GM21529 (cell line): ENCODE measurements at regions not wholly inside any gene's neighbourhood (a gene's known extent, or its start where the extent isn't known, plus 50 kb on each side); places are given as distances from the start of the nearest gene placed in this dataset.
"Not testable (repeated sequence)": the region's sequence is repeated elsewhere in the genome, so short reads cannot be mapped to it uniquely, and the experiment has no call there.

Source experiments
- ATAC-seq: cut with Tn5 transposase; IDR thresholded peaks from one replicate; pipeline ENCODE4 v1.9.1; 2021; ENCODE audit not compliant: unreplicated experiment

- no peak for ATAC-seq
Measured at GRCh38 chr10:2214092-2214491, 476.8 kb upstream of the ADARB2 start.

GRCh38 chr10:2212244-2212834, 475.0 kb upstream of the ADARB2 start:
- ATAC-seq = no peak

DNA sequence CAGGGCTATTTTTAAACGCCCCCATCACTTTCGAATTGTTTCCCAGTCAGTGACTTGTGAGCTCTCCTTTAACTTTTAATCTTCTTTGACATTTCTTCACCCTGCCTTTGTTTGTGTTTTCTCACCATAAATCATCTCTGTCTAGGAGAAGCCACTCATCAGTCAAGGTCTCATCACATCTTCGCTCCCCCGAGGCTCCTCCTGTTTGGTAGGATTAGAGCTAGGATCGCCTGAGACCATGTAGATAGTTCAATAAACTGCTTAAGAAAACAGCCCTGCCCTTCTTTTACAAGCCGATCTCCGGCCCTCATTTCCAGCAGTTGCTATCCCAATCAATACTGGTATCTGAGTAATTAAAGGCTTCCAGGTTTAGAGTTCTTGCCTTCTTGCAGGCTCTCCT, 472.8 kb upstream of the ADARB2 start:
- ATAC-seq = no peak

- no peak for ATAC-seq
Measured at GRCh38 chr10:2208106-2208505, 470.8 kb upstream of the ADARB2 start.

- ATAC-seq = no peak
Measured at GRCh38 chr10:2207246-2207922, 470.1 kb upstream of the ADARB2 start.

DNA sequence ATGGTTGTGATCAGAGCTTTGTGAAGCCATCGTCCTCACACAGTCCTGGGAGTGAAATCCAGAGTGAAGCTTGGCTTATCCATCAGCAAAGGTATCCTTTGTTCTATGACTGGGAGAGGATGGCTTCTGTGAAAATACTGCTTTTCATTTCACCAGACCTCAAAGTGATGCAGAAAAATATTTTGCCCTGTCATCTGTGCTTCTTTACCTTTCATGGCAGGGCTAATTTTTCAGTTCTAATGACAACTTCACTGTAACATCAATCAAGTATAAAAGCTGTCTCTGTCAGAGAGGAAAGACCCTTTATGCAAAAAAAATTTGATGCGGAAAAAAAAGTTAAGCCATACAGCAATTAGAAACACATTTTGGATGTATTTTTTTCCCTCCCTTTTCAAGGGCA, 468.1 kb upstream of the ADARB2 start:
- no peak for ATAC-seq

- ATAC-seq = no peak
Measured at GRCh38 chr10:2202401-2202800, 465.1 kb upstream of the ADARB2 start.

- ATAC-seq = no peak
Measured at GRCh38 chr10:2201534-2202099, 464.3 kb upstream of the ADARB2 start.

GRCh38 chr10:2197663-2198062, 460.3 kb upstream of the ADARB2 start:
- ATAC-seq = no peak

GRCh38 chr10:2196272-2196671, 458.9 kb upstream of the ADARB2 start:
- no peak for ATAC-seq

DNA sequence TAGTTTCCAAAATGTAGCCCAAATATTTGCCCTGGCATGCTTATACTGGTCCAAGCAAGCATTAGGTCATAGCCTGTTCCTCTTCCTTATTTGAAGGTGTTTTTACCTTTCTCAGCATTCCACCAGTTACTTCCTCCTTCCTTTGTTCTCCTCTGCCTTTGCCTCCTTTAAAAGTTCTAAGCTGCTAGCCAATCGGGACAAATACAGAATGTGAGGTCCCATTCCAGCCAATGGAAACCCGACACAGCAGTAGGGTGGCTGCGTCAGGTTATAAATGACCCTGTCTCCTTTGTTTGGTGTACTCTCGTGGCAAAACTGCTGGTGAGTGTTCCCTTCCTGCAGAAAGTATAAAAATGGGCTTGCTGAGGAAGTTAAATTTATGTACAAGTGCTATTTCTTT, 452.0 kb upstream of the ADARB2 start:
- not testable (repeated sequence) for ATAC-seq

DNA sequence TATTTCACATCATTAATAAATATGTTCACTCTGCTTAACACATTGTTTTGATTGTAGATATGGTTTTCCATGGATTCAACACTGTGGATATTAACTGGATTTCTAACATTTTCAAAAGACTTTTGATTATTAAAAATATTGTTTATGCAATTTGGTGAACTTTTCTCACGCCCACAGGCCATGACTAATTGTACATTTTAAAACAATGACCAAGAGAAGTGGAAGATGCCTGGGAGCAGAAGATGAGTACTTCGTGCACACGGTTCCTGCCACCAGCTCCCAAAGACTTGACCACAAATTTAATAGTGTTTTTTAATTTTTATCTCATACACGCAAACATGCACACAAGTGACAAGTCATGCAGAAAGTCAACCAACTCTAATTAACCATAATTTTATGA, 451.0 kb upstream of the ADARB2 start:
- no peak for ATAC-seq

GRCh38 chr10:2173327-2173726, 436.0 kb upstream of the ADARB2 start:
- ATAC-seq = no peak

GRCh38 chr10:2165771-2166460, 428.6 kb upstream of the ADARB2 start:
- ATAC-seq = no peak

DNA sequence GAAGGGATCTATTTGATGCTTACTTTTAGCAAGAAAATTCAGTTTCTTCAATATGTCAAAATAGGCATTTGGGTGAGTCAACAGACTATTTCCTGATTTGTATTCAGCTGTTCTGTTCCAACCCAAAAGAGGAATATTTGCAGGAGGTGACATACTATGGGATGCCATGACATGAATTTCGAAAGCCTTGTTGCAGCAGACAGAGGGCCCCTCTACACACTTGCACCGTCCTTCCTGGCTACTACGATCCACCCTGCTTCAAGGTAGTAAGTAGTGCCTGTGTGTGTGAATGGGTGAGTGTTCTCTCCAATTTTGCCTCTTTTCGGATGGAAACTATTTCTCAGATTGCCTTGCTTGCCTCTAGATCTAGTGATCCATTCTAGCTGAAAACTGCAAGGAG, 413.0 kb upstream of the ADARB2 start:
- no peak for ATAC-seq

GRCh38 chr10:2145926-2146478, 408.7 kb upstream of the ADARB2 start:
- no peak for ATAC-seq

DNA sequence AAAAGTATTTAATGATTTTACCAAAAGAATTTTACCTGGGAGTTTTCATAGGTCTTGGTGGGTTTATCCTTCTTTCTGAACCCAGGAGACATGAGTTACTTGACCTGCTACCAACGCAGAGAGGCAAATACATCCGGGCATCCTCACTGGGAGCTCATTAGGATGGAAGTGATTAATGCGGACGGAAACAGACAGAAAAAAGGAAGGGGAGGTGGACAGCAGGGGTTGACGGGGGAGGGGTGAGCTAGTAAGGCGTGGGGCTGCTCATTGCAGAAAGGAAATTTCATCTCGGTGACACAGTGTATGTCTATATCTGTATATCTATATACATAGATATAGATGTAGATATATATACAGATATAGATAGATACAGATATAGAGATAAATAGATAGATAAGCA, 408.2 kb upstream of the ADARB2 start:
- no peak for ATAC-seq

- ATAC-seq = no peak
Measured at GRCh38 chr10:2144584-2144983, 407.3 kb upstream of the ADARB2 start.

GRCh38 chr10:2143213-2143835, 406.0 kb upstream of the ADARB2 start:
- no peak for ATAC-seq

GRCh38 chr10:2139746-2140145, 402.4 kb upstream of the ADARB2 start:
- ATAC-seq = no peak

DNA sequence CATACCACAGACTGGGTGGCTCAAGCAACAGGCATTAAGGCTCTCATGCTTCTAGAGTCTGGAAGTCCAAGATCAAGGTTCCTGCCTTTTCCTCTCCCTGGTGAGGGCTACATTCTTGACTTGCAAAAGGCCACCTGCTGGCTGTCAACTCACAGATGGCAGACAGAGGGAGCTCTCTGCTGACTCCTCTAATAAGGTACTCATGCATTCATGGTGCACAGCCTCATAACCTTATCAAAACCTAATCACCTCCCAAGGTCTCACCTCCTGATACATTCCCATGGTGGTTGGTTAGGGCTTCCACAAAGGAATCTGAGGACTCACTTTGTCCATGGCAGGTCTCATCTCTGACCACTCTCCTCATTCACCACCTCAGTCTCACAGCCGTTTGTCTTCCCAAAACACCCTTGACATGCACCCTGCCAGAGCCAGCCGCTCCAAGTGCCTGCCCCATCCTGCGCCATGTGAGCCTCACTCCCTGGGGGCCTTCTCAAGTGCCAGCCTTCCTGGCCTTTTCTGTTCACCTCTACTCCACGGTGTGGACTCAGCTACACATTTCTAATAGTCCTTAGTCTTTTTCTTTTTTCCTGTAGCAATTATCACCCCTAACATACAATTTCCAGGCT, 400.3 kb upstream of the ADARB2 start:
- no peak for ATAC-seq
